GM21619 (cell line): ENCODE measurements at regions not wholly inside any gene's neighbourhood (a gene's known extent, or its start where the extent isn't known, plus 50 kb on each side); places are given as distances from the start of the nearest gene placed in this dataset.

Experiments
- ATAC-seq: cut with Tn5 transposase; IDR thresholded peaks from one replicate; pipeline ENCODE4 v1.9.1; 2021; ENCODE audit not compliant: unreplicated experiment

DNA sequence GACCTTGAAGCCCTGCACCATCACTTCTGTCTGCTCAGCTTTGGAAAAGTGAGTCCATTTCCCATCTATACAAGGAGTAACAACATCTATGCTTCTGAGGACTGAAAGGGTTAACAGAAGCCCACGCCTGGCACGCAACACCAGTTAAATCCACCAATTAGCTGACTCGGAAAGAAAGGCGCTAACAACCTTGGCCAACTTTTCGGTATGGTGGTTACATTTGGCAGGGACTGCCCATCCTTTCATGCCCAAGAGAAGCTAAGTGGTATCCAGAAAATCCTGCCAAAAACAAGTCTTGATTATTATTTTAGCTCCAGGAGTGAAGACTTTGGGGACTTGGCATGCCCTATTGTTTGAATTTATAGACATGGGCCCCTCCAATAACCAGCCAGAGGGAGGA, 202.3 kb upstream of the RPL38 start:
- no peak for ATAC-seq

DNA sequence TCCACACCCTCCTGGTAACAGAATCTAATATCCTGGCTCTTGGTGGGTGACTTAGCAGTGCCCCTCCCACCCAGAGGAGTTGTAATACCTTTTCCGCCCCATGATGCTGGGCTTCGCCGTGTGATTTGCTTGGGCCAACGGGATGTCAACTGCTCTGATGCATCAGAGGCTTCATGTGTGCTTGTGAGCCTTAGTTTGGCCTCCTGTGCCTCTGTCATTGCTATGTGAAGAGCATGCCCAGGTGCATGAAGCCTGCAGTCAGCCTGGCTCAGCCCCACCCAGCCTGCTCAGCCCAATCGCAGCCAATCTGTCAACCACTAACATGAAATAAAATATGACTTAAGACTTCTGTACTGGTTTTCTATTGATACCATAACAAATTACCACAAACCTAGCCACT, 201.2 kb upstream of the RPL38 start:
- no peak for ATAC-seq

DNA sequence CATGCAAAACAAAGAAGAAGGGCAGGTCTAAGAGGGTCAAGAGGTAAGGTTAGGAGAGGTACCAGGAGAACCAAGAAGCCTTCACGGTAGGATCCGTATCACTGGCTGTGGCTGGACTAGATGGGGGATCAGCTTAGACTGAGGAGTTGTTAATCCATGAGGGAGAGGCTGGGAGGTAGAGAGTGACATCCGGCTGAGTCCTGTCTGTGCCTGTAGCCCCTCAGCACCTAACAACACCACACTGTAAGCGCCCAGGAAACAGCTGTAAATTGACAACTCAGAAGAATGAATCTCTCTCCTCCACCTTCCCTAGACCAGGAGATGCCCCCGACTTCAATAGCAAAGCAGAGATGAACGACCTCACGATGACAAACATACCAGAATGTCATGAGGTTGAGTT, 199.4 kb upstream of the RPL38 start:
- no peak for ATAC-seq

DNA sequence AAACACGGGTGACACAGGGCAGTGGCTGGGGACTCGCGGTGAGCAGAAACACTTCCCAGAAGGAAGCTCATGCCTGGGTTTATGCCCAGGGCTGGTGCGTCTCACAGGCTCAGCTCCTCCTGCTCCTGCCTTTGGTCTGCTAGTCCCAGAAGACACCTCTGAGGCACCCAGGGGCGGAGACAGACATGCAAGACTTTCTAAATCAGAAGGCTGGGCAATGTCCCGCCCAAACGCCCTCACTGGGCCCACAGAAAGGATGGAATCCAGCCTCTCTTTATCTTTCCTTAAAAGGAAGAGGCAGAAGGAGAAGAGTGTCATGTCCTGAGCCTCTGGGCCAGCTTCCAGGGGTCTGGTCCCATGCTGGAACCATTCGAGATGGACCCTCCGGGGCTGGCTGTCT, 197.7 kb upstream of the RPL38 start:
- ATAC-seq: no peak

DNA sequence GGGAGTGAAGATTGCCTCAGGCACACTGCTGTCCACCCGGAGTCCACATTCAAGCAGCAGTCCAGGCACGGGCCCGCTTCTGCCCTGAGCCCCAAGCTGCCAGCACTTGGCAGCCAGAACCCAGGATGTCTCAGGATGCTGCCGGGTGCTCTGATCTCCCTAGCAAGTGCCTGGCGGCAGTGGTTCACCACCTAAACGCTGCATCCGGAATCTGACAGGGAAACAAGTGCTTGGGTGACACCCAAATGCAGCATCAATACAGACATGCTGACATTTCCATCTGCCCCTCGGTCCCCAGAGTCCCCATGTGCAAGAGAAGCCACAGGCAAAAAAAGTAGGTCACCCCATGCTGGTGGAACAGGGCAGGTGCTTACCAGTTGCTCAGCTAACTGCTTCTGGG, 197.1 kb upstream of the RPL38 start:
- no peak for ATAC-seq

DNA sequence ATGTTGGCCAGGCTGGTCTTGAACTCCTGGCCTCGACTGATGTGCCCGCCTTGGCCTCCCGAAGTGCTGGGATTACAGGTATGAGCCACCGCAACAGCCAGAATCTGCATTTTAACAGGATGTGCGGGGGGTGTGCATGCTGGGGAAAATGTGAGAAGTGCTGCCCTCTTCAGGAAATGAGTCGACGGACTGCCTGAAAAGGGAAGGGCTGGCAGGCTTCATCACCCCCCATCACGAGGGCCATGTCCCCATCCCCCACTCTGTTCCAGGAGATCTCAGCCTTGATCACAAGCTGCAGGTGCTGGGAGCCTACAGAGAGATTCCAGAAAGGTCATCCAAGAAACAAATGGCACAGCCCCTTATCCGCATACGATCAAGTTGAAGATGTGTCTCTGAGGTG, 195.3 kb upstream of the RPL38 start:
- ATAC-seq: no peak

DNA sequence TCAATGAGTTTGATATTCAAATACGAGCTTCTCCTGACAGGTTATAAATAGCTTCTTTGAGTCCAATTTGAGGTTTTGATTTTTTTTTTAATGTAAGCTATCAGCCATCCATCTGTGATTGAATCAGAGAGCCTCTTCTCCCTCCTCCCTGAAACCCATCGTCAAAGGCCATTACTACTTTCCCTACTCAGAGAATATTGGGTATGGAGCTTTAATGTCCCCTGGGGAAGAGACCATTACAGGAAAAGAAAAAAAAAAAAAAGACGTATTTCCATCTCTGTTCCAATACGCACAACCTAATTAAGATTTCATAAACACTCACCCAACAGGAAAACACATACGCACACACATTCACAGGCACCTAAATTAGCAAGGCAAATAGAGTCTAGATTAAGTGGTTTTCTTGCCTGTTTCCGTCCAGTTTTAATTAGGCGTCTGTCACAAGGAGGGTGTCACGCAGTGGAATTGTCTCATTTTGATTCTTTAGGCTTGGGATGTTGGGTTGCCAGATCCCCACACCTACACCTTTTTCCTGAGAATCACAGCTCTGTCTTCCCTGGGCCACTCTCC, 194.3 kb upstream of the RPL38 start:
- ATAC-seq: no peak

DNA sequence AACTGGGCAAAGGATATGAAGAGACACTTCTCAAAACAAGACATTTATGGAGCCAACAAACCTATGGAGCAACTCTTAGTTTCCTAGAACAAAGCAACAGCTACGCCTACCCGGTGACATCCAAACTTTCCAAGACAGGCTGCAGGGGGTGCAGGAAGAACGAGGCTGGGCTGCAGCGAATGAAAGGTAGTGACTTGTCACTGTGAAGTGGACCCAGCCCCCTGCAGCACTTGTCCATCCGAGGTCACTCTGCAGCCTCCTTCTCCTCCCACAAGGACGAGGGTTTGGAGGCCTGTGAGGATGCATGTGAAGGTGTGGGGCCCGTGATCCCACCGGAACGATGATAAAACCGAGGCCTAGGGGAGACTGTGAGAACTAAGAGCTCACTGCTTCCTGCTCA, 192.6 kb upstream of the RPL38 start:
- no peak for ATAC-seq

DNA sequence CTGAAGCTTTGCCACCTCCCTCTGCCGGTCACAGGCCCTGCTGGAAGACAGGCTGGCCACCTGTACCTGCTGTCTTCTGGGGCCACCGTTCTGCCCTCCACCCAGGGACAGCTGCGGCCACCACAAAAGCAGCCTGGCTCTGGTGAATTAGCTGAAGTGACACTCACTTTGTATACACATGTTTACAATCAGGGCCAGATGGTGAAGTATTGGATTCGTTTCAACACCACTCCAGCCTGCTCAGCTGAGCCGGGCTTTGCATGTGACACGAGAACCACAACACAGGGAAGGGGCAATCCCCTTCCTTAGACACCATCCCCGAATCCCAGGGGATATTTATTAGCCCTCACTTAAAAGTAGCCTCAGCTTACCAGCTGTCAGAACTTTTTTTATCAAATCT, 191.5 kb upstream of the RPL38 start:
- ATAC-seq: no peak

DNA sequence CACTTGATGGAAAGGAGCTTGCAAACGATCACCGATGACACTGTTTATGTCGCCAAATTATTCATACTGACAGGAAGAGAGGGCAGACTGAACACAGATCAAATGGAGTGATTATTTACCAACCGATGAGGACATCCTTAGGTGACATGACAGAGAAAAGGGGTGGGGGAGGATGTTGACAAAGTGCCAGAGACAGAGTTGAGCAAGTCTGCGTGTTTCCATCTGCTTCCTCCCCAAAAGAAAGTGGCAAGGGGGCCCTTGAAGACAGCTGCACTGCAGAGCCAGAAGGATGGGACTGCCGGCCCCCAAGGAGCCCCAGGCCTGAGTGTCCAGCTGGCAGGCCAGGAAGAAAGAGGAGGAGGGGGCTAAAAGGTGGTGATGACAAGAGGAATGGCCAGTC, 191.0 kb upstream of the RPL38 start:
- no peak for ATAC-seq

DNA sequence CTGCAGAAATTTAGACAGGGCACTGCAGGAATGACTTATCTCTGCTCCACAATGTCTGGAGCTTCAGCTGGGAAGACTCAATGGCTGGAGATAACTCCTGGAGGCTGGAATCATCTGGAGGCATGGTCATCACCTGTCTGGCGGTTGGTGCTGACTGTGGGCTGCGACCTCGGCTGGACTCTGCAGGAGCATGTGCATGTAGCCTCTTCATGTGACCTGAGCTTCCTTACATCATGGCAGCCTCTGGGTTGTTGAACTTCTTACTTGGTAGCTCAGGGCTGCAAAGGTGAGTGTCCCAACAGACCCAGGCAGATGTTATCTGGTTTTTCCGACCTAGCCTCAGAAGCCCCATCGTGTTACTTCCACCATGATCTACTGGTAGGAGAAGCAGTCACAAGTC, 188.2 kb upstream of the RPL38 start:
- ATAC-seq: no peak

DNA sequence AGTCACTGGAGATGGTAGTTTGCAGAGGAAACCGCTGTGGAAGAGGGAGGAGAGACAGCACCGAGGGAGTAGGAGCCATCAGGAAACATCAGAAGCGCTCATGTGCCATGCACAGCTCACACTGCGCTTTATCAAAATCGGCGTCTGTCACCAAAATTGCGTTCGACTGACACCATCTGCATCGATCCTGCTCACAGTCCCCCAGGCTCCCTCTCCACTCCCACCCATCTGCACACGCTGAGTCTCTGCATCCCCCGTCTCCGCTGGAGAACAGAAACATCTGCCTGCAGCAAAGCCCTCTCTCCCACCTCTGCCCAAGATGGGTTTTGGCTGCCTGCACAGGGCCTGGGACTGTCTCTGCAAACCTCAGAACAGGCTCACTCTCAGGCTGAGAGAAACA, 187.5 kb upstream of the RPL38 start:
- no peak for ATAC-seq

DNA sequence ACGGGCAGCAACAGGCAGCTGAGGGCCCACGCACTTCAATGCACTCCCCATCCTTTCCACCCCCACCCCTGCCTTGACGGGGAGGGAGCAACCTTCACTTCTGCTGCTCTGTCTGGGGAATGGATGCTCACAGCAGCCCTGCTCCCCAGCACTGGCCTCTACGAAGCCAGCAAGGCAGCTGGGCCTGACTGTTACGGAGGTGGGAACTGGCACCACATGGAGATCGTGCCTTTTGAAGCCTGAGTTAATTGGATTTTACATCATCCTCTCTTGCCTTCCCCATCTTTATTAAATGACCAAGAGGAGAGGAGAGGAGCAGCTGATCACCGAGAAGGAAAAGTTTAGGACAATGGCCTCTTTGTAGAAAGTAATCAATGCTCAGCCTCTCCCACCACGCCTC, 187.0 kb upstream of the RPL38 start:
- no peak for ATAC-seq

DNA sequence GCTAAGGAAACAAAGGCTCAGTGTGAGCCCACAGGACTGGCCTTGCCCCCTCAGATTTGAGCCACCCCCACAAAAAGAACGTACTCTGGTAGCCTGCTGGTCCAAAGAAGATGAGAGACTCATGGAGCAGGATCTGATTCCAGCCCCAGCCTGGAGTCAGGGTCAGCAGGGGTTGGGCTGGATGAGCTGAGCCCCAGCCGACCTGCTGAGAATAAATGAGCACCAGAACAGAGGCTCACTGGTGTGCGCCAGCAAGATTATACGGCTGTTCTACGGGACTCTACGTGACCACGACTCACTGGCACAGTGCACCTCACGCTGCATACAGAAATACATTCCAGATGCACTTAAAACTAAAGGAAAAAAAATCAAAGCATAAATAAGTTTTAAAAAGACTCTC, 186.0 kb upstream of the RPL38 start:
- no peak for ATAC-seq

DNA sequence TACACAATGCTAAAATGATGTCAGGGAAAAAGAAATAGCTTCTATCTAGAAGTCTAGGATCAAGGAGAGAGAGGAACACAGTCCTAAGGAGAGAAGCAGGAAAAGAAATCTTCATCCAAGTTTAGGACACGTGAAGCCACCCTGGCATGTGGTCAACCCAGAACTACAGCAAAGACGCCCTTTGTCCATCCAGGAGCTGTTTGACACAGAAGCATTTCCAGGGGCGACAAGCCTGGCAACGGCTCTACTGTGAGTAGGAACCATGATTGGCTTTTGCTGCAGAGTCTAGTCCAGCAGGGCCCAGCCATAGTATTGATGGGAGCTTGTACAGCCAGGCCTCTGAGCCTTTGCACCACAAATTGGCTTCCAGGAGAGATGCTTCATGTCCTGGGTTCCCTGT, 185.4 kb upstream of the RPL38 start:
- no peak for ATAC-seq

DNA sequence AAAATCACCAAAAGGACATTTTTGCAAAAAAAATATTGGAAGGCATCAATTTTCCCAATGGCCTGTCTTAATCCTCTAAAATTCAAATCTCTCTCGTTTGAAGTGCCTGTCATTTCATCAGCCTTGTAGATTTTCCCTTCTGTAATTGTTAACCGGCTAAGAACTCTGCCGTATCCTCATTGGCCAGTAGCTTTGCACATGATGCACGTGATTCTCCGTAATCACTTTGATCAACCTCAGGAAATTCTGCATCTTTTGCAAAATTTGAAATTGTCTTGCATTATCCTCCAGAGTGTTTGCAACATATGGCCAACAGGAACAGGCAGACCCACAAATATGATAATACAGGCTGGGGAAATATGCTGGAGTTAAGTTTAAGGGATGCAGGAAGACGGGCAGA, 184.2 kb upstream of the RPL38 start:
- ATAC-seq: no peak

DNA sequence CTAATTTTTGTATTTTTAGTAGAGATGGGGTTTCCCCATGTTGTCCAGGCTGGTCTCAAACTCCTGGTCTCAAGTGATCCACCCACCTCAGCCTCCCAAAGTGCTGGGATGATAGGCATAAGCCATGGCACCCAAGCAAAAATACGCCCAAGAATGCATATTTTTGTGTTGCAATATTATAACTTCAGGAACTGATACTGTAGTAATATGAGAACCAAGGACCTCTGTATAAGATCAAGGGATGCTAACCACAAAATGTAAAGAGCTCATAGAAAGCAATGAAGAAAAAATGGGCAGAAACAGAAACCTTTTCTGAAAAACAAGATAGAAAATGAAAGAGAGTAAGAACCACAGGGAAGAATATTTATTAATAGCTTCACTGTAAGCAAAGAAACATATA, 183.6 kb upstream of the RPL38 start:
- no peak for ATAC-seq

DNA sequence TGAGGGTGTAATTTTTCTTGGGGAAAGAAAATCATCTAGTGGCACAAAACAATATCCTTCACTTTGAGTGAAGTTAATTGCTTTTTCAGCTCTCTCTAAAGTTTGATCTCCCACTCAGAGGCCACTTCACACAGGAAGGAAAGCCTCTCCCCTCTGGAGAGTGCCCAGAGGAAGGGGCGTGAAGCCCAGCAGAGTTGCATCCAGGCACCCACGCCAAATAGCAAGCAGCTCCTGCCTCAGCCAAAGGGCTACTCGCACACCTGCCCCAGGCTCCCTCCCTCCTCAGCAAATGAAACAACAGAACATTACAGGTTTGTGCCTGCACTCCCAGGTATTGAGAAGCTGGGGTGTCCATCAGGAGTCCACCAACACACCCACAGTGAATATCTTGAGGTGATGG, 183.0 kb upstream of the RPL38 start:
- no peak for ATAC-seq

DNA sequence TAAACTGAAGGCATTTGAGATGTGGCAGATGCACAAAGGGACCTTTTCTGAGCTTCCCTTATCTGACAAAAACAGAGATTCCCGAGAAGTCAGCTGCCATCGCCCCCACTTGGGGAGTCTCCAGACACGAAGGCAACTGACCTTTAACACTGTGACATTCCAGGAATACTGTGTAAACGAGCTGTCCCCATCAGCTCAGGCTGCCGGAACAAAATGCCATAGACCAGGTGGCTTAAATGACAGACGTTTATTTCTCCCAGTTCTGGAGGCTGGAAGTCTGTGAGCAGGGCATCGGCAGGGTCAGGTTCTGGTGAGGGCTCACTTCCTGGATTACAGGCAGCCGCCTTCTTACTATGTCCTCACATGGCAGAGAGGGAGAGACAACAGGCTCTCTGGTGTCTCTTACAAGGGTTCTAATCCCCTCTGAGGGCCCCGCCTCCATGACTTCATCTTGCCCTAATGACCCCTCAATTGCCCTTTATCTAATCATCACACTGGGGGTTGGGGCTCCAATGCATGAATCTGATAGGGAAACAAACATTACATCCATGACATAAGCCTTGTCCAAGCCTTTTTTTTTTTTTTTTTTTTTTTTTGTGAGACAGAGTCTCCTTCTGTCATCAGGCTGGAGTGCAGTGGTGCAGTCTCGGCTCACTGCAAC, 178.5 kb upstream of the RPL38 start:
- no peak for ATAC-seq

DNA sequence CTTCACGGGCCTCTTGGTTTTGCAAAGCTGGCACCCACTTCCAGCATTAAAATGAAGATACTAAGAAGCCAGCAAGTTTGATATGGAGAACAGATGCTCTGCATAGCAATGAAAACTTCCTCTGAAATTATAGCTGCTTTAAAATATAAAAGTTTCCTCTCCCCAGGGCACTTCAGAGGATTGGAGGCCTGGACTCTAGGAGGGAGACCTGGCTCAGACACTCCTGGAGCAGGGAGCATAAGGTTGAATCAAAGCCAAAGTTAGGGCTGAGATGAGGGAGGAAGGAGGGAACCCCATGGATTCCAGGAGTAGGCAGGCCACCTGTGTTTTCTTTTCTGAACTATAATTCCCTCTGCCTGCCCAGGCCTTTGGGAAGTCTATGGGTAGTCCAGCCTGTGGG, 176.0 kb upstream of the RPL38 start:
- no peak for ATAC-seq

DNA sequence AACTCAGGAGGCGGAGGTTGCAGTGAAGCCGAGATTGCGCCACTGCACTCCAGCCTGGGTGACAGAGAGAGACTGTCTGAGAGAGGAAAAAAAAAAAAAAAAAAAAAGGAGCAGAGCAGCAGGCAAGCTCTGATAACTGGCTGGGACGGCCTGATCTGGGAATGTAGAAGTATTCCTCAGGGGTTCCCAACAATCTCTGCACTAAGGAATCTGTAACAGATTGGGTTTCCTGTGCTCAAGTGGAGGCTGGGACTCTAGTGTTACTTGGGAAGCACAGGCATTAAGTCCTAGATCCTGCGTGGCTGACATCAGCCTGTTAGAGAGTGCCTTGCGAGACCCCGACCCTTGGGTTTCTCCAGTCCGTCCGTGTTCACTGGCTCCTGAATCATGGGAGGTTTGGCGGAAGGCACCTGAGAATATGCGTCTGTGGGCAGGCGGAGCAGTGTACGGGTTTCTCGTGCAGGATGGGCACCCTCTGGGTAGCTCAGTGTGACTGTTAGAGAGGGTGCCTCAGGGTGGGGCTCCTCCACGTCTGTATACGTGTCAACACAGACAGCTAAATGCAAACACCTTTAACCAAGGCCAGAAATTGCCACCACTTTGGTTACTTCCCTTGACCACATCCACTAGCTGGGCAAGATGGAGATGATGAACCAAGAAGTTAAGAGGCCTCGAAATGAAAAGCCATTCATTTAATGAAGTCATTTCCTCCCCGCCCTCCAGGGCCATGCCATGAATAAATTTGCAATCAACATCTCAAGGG, 174.9 kb upstream of the RPL38 start:
- ATAC-seq: no peak

DNA sequence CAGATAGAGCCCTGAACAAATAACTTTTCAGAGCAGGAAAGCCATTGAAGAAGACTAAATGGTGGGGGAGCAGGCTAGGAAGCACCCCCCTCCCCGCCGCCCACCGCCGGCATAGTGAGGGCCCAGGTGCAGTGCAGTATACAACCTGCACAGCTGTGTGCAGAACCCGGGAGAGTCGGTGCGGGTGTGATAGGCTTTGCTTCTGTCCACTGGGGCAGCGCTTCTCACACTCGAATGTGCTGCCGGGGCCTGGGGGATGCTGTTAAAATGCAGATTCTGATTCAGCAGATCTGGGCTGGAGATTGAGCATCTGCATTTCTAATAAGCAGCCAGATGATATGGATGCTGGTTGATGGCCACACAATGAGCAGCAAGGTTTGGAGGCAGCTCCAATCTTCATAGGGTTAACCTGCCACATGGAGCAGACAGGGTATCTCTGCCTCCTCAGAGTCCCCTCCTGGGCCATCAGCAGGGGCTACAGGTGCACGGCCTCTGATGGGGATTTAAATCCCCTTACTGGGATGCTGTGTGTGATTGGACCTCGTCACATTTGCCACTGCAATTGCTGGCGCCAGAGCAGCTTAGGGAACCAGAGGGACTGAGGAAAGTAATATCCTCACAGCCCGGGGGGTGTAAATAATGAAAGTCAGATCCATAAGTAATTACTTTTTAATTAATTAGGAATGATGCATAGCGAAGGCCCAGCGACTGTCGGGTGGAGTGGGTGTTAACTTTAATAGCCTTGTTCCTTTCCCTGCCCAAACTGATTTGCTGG, 172.0 kb upstream of the RPL38 start:
- ATAC-seq: no peak
